KMS-11 (cell line): ENCODE measurements at regions not wholly inside any gene's neighbourhood (a gene's known extent, or its start where the extent isn't known, plus 50 kb on each side); places are given as distances from the start of the nearest gene placed in this dataset.
"Not testable (repeated sequence)": the region's sequence is repeated elsewhere in the genome, so short reads cannot be mapped to it uniquely, and the experiment has no call there.

Experiments
- H2AFZ ChIP-seq: fragments of 200-600 bp; sonication (generic); 2 replicates; pipeline ENCODE4 v1.6.1; 2016; ENCODE audit warnings: antibody characterized with exemption, mixed run types, low read depth
- H3K27ac ChIP-seq: fragments of 200-600 bp; sonication (generic); 2 replicates; pipeline ENCODE4 v1.6.1; 2016; ENCODE audit warnings: mild to moderate bottlenecking, mixed run types
- H3K27me3 ChIP-seq: fragments of 200-600 bp; sonication (generic); 2 replicates; pipeline ENCODE4 v1.6.1; 2017; ENCODE audit warnings: mild to moderate bottlenecking, low read depth, mixed run types, moderate library complexity; ENCODE audit not compliant: insufficient read depth
- H3K36me3 ChIP-seq: fragments of 200-600 bp; sonication (generic); 2 replicates; pipeline ENCODE4 v1.6.1; 2017; ENCODE audit warnings: mild to moderate bottlenecking, mixed run types; ENCODE audit not compliant: insufficient read depth
- H3K4me1 ChIP-seq: fragments of 200-600 bp; sonication (generic); 2 replicates; pipeline ENCODE4 v1.6.1; 2016; ENCODE audit warnings: mild to moderate bottlenecking, low read depth, mixed run types; ENCODE audit not compliant: poor library complexity, severe bottlenecking
- H3K4me2 ChIP-seq: fragments of 200-600 bp; sonication (generic); 2 replicates; pipeline ENCODE4 v1.7.0; 2016; ENCODE audit warnings: mild to moderate bottlenecking, mixed run types
- H3K4me3 ChIP-seq: fragments of 200-600 bp; sonication (generic); IDR thresholded peaks from 2 replicates; pipeline ENCODE4 v1.6.1; 2017; ENCODE audit warnings: low read depth, low read length, mixed read lengths; ENCODE audit not compliant: insufficient read depth
- H3K79me2 ChIP-seq: fragments of 200-600 bp; sonication (generic); 2 replicates; pipeline ENCODE4 v1.6.1; 2016; ENCODE audit warnings: low read depth, mixed run types; ENCODE audit not compliant: insufficient read depth
- H3K9ac ChIP-seq: fragments of 200-600 bp; sonication (generic); 2 replicates; pipeline ENCODE4 v1.6.1; 2016; ENCODE audit warnings: mild to moderate bottlenecking, mixed run types
- H4K20me1 ChIP-seq: fragments of 200-600 bp; sonication (generic); 2 replicates; pipeline ENCODE4 v1.6.1; 2016; ENCODE audit warnings: mild to moderate bottlenecking, mixed run types; ENCODE audit not compliant: insufficient read depth
- TF ChIP-seq, protein P1 (sequence below): fragments of 200-600 bp; sonication (generic); conservative IDR thresholded peaks from 2 replicates; pipeline ENCODE4 v1.6.1; 2017; ENCODE audit warnings: low read depth, mild to moderate bottlenecking, antibody characterized with exemption, low read length, moderate library complexity, mixed read lengths

DNA sequence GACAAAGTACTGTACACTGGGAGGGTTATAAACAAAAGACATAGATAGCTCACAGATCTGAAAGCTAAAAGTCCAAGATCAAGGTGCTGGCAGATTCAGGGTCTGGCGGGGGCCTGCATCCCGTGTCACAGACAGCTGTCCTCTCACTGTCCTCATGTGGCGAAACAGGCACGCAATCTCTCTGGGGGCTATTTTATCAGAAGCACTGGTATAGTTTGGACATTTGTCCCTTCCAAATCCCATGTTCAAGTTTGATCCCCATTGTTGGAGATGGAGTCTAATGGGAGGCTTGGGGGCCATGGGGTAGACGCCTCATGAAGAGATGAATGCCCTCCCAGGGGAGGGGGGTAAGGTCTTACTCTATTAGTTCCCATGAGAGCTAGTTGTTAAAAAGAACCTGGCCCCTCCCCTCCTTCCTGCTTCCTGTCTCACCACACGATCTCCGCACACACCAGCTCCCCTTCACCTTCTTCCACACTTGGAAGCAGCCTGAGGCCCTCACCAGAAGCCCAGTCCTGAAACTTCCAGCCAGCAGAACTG is 72.5 kb upstream of the UCN3 start:
- H3K9ac ChIP-seq, result peak overlapping the region; percentile 16; the same call in 1 of the 2 replicates
- no peaks in the 10 kb centered on the region for H3K27me3 ChIP-seq
- H3K79me2 ChIP-seq, result no peaks in the 10 kb centered on the region
- H2AFZ ChIP-seq, result peak overlapping the region; percentile 83
- TF ChIP-seq, protein P1, sequence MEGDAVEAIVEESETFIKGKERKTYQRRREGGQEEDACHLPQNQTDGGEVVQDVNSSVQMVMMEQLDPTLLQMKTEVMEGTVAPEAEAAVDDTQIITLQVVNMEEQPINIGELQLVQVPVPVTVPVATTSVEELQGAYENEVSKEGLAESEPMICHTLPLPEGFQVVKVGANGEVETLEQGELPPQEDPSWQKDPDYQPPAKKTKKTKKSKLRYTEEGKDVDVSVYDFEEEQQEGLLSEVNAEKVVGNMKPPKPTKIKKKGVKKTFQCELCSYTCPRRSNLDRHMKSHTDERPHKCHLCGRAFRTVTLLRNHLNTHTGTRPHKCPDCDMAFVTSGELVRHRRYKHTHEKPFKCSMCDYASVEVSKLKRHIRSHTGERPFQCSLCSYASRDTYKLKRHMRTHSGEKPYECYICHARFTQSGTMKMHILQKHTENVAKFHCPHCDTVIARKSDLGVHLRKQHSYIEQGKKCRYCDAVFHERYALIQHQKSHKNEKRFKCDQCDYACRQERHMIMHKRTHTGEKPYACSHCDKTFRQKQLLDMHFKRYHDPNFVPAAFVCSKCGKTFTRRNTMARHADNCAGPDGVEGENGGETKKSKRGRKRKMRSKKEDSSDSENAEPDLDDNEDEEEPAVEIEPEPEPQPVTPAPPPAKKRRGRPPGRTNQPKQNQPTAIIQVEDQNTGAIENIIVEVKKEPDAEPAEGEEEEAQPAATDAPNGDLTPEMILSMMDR, result no peak
- H3K27ac ChIP-seq, result peak overlapping the region; percentile 40
- peaks cover 14% of the 10 kb centered on the region for H3K4me1 ChIP-seq
- H3K36me3 ChIP-seq, result no peaks in the 10 kb centered on the region
- no peak overlapping the region for H3K4me3 ChIP-seq
- peak overlapping the region; percentile 57 for H3K4me2 ChIP-seq
- H4K20me1 ChIP-seq, result no peaks in the 10 kb centered on the region

GRCh38 chr10:5292970-5293369 is 71.8 kb upstream of the UCN3 start:
- H3K4me2 ChIP-seq, H3K36me3 ChIP-seq, H3K27me3 ChIP-seq, H3K9ac ChIP-seq, H4K20me1 ChIP-seq, H3K27ac ChIP-seq, H3K4me3 ChIP-seq, H3K79me2 ChIP-seq, H2AFZ ChIP-seq: not testable (repeated sequence)
- peaks cover 14% of the 10 kb centered on the region for H3K4me1 ChIP-seq

- H3K4me2 ChIP-seq, result no peak overlapping the region
- TF ChIP-seq, protein P1, result 0 out of 2 replicates have a peak, but pooled peaks have one; percentile 22
- no peaks in the 10 kb centered on the region for H3K79me2 ChIP-seq
- no peak overlapping the region for H3K27ac ChIP-seq
- no peaks in the 10 kb centered on the region for H4K20me1 ChIP-seq
- no peaks in the 10 kb centered on the region for H3K27me3 ChIP-seq
- H3K36me3 ChIP-seq, result no peaks in the 10 kb centered on the region
- H3K4me3 ChIP-seq, result no peak overlapping the region
- peaks cover 14% of the 10 kb centered on the region for H3K4me1 ChIP-seq
- H2AFZ ChIP-seq, result no peak overlapping the region
- H3K9ac ChIP-seq, result no peak overlapping the region
Measured at GRCh38 chr10:5293691-5294550, 70.8 kb upstream of the UCN3 start.

DNA sequence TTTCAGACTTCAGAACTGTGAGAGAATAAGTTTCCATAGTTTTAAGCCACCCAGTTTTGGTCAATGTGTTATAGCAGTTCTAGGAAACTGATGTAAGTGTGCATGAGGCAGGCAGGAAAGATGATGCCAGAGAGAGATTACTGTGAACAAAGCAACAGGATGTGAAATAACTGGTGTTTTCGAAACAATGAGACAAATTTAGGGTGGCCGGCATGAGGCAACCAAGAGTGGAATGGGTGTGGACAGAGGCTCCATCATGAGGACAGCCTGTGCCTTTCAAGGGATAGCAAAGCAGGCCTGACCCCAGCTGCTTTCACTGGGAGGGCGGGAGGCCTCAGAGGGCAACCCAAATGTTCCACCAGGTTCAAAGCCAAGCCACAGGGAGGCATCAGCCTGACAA is 67.3 kb upstream of the UCN3 start:
- no peak overlapping the region for H3K9ac ChIP-seq
- TF ChIP-seq, protein P1, result no peak
- no peak overlapping the region for H3K4me2 ChIP-seq
- no peaks in the 10 kb centered on the region for H3K36me3 ChIP-seq
- H4K20me1 ChIP-seq, result no peaks in the 10 kb centered on the region
- no peaks in the 10 kb centered on the region for H3K4me1 ChIP-seq
- no peaks in the 10 kb centered on the region for H3K27me3 ChIP-seq
- no peak overlapping the region for H3K27ac ChIP-seq
- no peak overlapping the region for H2AFZ ChIP-seq
- no peak overlapping the region for H3K4me3 ChIP-seq
- no peaks in the 10 kb centered on the region for H3K79me2 ChIP-seq

GRCh38 chr10:5297996-5298395 is 66.8 kb upstream of the UCN3 start:
- TF ChIP-seq, protein P1, result no peak
- Histone ChIP-seq H3K36me3 (no peaks in the 10 kb centered on the region), H3K4me1 (no peaks in the 10 kb centered on the region), H3K4me2 (no peak overlapping the region), H2AFZ (no peak overlapping the region), H4K20me1 (no peaks in the 10 kb centered on the region), H3K27ac (no peak overlapping the region), H3K9ac (no peak overlapping the region), H3K27me3 (no peaks in the 10 kb centered on the region), H3K79me2 (no peaks in the 10 kb centered on the region), H3K4me3 (no peak overlapping the region)
